HG02678 (cell line): ENCODE measurements at regions not wholly inside any gene's neighbourhood (a gene's known extent, or its start where the extent isn't known, plus 50 kb on each side); places are given as distances from the start of the nearest gene placed in this dataset.
"Not testable (repeated sequence)": the region's sequence is repeated elsewhere in the genome, so short reads cannot be mapped to it uniquely, and the experiment has no call there.

ENCODE experiments used
- ATAC-seq: cut with Tn5 transposase; IDR thresholded peaks from one replicate; pipeline ENCODE4 v1.9.1; 2021; ENCODE audit warnings: mild to moderate bottlenecking, moderate library complexity; ENCODE audit not compliant: unreplicated experiment

DNA sequence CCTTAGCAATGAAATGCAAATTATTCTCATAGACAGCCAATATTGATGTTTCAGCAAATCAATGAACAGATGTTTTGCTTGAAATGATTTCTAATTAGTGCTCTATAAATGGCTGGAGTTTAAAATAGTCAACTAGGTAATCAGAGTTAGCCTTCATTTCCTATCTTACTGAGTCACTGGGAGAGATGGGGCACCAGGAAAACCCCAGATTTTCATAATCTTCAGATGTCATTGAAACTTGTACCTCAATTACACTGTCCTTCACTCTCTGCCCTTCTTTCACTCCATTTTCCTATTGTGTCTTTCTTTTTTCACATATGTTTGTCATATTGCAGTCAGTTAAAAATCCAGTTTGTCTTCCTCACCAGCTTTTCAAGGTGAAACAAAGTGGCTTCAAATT, 92.7 kb downstream of the C12orf75 start:
- ATAC-seq: no peak

DNA sequence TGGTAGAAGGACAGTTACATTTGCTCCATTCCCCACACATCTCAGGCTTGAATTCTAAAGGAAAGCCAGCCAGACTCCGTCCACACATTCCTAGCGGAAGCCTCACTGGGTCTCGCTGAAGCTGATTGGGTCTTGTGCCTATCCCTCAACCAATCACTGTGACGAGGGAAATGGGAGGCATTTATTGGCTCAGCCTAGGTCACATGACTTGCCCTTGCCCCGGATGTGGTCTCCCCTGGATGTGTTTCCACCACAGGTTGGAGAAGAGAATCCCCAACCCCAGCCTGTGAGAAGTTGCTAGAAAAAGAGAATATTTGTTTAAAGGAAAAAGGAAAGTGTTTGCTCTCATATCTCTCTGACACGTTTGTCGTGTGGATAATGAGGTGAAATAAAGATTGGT, 93.4 kb downstream of the C12orf75 start:
- ATAC-seq: no peak

DNA sequence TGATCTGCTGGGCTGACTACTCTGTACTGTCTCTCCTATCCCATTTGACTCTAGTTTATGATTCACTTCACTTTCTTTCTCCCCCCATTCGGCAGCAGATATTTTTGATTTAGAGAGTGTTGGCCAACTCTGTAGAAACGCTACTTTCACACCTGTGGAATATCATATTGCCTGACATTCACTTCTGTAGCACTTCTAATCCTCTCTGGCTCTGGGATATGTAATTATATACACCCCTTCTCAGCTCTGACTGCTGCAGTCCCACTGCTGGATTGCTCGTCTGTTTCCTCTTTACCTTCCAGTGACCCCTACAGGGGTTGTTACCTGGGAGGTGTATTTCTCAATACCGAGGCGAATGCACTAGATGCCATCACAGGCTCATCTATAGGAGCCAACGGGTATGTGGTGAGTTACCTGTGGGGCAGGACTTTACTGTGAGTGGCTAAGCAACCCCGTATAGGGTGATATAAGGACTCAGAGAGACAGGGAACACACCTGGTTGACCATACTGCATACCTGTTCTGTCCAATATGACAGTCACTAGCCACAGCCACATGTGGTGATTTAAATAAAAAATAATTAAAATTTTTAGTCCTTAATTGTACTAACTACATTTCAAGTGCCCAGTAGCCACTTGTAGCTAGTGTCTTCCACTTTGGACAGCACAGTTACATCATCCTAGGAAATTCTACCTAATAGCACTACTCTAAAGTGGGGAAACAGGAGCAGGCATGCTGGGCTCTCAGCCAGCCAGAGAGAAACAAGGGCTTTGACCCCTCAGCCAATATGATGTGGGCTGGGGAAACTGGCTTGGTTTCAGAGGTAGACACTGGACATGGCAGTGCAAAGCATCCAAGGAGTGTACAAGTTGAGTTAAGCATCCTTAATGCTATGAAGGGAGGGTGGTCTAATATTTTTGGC, 95.0 kb downstream of the C12orf75 start:
- no peak for ATAC-seq

DNA sequence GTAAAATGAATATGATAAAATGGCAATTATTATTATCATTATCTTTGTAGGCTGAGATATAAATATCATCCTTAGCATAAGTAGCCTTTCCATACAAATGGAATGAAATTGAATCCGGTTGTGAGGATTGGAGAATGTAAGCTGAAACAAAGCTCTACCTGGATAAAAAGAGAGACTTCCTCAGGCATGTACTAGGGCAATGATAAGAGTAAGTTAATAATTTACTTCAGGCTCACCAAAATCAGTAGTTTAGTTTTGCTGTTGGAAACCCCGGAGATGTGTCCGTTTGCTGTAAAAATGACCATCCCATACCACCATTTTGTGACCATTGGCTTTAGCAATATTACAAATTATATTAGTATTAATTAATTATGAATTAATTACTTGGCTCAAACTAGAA, 96.3 kb downstream of the C12orf75 start:
- no peak for ATAC-seq

DNA sequence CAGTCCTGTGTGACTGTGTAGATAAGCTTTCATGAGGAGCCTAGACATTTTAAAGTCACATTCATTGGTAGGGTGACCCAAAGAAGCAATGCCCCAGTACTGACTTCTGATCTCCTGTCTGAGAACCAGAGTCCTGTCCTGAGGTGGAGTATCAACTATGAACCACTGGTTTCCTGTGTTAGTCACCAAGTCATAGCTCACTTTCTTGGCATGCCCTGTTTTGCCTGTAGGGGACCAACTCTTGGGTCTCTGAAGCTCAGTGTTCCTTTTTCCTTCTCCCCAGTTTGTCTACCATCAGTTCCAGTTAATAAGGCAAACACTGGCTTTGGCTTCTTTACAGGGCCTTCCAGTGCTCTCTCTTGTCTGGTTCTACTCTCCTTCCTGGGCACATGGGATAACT, 97.4 kb downstream of the C12orf75 start:
- no peak for ATAC-seq

DNA sequence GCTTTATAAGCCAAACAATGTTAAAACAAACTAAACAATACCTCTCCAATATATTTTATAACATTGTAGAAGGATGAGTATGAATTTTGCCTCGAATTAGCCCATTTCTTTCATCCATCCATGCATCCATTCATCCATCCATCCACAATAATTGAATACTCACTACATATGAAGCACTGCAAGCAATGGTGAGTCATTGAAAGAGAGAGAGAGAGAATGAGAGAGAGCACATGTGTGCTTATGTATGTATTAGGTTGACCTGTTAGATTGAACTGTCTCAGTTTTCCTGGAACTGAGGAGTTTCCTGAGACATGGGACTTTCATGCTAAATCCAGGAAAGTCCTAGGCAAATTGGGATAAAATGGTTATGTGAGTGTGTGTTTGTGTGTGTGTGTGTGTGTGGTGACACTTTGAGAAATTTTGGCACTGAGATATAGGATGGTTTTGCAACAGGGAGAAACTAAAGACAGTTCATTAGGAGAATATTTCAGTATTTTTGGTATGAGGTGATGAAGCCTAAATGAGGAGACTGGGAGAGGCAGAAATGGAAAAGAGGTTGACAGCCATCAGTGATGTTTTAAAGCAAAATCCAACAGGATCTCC, 98.4 kb downstream of the C12orf75 start:
- no peak for ATAC-seq

DNA sequence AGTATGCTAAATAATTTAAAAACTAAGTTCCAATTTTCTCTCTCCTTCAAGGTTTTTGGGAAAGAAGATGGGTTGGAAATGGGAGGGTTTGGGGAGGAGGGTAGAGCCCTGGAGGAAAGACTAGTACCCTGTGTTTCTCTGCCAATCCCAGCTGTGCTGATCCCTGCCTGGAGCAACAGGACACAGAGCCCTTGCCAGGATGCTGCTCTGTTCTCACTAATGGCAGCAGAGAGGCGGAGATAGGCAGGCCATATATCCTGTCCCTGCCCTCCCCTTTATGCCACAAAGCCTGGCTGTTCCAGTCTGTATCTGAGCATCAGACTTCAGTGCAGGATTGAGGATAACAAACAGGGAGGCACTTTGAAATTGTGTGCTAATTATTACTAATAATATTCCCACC, 99.0 kb downstream of the C12orf75 start:
- ATAC-seq: no peak

DNA sequence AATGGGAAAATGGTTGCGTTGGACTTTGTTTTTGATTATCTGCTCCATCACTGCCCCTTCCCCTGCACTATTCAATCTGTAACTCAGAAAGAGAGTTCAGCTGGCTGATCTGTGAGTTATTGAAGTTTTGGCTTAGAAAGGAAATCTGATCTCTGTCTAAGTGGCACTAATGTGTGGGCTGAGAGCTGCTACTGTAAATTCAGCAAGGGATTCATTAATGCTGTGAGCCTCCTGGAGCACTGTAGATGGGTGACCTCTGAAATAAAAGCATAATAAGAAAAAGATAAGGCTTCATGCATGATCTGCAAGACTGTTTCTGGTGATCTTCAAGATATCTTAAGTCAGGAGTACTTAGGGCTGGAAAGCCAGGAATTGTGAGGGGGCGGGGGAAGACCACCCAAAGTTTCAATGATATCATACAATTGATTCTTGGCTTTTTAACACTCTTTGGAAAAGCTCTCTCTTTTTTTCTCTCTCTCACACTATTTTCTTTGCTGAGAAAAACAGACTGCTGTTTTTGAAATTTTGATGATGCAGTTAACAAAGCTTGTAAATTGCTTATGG, 101.1 kb downstream of the C12orf75 start:
- ATAC-seq: no peak

DNA sequence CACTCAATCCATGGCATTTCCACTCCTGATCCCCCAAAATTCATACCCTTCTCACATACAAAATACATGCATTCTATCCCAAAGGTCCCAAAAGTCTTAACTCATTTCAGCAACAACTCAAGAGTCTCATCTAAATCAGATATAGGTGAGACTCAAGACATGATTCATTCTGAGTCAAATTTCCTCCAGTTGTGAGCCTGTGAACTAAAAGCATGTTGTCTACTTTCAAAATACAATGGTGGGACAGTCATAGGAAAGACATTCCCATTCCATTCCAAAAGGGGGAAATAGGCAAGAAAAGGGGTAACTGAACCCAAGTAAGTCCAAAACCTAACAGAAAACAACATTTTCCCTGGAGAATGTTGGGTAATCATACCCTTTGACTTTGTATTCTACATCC, 103.3 kb downstream of the C12orf75 start:
- no peak for ATAC-seq

DNA sequence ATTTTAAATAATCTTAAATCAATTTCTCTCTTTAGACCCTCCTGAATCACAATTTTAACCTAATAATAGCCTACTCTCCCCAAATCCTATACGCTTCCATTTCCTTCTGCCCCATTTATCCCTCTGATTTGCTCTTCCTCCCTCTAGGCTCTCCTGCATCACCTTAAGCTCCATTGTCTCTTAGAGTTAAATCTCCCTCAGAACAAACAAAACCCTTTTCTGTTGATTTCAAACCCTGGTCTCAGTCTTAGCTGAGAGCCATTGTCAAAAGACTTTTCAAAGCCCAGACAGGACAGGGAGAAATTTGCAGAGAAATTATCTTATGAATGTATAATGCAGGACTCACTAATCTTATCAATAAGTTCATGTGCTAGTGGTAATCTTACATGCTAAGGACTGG, 106.1 kb downstream of the C12orf75 start:
- ATAC-seq: no peak

DNA sequence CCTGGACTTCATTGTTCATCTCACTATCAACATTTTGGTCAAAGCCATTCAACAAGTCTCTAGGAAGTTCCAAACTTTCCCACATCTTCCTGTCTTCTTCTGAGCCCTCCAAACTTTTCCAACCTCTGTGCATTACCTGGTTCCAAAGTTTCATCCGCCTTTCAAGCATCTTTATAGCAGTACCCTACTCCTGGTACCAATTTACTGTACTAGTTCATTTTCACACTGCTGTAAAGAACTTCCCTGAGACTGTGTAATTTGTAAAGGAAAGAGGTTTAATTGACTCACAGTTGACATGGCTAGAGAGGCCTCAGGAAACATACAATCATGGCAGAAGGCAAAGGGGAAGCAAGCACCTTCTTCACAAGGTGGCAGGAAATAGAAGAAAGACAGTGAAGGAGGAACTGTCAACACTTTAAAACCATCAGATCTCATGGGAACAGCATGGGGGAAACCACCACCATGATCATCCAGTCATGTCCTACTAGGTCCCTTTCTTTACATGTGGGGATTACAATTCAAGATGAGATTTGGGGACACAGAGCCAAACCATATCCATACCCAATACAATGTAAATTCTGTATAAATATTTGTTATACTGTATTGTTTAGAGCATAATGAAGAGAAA, 109.7 kb downstream of the C12orf75 start:
- ATAC-seq: no peak

DNA sequence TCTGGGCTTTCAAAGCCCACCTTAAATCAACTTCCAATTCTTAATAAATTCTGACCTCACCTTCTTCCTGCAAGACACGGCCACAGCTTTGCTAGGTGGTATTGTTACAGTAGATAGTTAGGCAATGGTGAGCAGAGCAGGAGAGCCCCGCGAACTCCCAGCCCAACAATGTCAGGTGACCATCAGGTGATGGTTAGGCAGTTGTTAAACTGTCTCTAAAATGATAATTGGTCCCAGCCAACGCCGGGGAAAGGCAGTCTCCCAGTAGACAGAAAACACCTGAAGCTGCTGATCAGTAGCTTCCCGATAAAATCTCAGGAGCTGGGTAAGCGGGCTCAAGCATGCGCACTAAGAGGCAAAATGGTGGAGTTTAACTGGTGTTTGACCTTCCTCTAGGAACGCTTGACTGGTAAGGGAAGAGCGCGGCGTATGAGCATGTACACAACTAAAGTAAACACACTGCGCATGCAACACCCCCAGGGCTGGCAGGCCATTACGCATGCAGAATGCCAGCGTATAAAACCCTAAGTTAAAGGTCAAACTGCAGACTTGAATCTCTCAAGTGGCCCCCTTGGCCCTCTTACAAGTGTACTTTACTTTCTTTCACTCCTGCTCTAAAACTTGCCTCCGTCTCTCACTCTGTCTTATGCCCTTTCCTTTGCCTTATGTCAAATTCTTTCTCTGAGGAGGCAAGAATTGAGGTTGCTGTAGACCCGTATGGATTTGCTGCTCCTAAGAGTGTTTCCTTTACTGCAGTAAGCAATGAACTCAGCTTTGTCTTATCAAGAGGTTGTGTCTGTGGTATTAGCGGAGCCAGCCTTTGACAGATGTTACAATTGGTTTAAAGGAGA, 113.5 kb downstream of the C12orf75 start:
- ATAC-seq: no peak

DNA sequence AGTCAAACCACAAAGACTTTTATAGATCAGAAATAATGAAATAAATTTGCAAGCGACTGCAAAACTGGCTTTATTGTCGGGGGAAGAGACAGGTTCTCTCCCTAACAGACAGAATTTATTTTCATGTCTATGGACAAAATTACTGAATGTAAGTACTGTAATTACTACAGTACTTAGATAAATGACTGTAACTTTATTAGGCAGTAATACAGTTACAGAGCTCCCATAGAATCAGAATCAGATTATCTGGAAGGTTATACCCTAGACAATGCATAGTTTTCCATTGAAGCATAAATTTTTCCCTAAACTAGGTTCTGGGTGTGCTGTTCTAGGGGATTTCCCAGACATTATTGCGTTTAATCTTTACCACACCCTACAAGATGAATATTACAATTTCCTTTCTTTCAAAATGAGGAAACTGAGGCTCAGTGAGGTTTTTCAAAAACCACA, 114.2 kb downstream of the C12orf75 start:
- ATAC-seq: no peak

DNA sequence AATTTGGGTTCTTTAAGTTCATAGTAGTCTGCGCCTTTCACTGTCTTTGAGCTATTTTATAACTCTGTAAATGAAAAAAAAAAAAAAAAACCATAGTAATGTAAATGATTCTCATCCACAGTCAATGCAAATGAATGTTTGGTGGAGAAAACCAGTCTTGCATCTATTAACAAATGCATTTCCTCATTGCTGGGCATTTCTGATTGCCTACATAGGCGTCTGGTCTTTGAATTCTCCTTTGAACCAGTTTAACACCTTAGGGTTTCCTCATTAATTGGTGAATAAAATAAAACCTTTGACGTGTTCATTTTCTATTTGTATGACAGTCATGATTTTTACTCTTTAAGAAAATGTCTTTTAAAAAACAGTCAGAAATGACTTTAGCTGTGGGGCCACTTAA, 114.8 kb downstream of the C12orf75 start:
- no peak for ATAC-seq

DNA sequence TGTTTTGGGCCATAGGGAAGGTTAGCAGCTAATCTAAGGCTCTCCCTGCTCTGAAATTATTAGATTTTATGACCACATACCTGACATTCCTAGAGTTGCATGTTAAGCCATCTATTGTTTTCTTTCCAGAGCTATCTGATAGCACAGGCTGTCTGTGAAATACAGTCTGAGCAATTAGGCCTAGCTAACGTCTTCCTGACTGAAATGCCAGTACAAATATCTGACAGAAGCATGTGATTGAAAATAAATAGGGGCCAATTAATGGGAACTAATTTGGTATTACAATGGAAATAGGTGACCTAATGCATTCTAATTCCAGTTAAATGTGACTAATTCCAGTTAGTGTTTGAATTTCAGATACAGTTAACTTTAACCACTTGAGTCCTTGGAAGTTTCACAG, 115.2 kb downstream of the C12orf75 start:
- no peak for ATAC-seq

DNA sequence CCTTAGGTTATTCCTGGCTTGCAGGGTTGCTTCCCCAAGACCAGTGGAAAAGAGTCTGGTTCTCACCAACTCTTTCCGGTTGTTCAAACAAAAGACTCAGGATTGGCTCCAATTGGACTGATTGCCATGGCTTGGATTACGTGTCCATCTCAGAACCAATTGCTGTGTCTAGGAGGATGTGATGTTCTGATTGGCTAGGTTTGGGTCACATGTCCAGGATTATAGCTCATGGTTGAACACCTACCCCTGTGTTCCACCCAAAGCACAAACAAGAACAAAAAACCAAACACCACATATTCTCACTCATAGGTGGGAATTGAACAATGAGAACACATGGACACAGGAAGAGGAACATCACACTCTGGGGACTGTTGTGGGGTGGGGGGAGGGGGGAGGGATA, 116.0 kb downstream of the C12orf75 start:
- ATAC-seq: not testable (repeated sequence)

DNA sequence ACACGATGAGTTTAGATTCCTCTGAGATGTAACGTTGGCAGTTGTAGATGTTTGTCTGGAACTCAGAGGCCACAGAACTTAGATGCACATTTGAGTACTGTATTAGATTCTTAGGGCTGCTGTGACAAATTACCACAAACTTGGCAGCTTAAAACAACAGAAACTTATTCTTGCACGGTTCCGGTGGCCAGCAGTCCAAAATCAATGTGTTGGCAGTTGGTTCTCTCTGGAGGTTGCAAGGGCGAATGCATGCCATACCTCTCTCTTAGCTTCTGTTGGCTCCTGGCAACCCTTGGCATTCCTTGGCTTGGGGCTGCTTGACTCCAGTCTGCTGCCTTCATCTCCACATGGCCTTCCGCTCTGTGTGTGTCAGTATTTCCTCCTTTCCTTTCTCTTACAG, 118.9 kb downstream of the C12orf75 start:
- no peak for ATAC-seq

DNA sequence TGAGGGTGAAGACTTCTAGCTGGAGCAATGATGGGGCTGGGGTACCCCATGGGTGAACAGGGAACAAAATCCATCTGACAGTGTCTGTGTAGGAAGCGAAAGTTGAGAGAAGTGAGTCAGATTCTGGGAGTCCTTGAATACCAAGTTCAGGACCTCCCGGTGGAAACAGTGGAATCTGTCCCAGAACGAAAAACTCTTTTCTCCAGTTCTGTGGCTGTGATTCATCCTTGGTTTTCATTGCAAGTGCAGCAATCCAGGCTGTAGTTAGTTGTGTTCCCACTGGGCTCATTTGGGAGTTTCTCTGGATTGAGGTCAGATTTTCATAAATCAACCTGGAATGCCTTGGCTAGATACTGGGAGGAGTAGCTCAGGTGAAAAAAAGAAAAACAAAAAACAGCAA, 120.7 kb downstream of the C12orf75 start:
- ATAC-seq: no peak

DNA sequence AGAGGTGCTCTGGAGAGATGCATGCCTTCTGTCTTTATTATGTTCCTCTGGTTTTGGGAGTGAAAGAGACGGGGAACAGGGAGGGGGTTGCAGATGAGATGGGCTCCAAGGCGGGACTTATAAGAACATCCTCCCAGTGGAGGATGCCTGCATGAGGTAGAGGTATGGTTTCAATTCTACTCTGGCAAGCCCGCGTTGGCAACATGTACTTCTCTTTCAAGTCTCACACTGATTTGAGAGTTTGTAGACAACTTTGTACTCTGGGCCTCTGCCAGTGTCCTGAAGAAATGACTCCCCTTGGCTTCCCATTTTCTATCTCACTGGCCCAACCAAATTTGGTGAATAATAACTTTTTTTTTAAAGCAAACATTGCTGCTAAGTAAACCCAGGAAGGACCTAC, 121.3 kb downstream of the C12orf75 start:
- no peak for ATAC-seq

DNA sequence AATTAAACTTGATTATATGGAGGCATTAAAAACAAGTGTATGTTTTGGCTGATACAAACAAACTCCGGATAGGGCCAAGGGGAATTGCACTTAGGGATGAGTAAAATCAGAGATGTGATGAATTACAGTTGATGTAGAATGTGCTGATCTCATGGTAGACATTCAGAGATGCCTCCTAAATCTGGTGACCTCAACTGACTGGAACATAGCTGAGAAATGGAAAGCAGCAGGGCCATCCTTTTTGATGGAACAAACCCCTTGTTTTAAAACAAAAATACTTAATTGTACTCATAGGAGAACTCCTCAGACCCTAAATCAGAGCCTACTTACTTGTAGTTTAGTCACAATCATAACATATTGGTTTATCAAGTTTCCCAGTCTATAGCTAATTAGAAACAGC, 122.8 kb downstream of the C12orf75 start:
- ATAC-seq: no peak

DNA sequence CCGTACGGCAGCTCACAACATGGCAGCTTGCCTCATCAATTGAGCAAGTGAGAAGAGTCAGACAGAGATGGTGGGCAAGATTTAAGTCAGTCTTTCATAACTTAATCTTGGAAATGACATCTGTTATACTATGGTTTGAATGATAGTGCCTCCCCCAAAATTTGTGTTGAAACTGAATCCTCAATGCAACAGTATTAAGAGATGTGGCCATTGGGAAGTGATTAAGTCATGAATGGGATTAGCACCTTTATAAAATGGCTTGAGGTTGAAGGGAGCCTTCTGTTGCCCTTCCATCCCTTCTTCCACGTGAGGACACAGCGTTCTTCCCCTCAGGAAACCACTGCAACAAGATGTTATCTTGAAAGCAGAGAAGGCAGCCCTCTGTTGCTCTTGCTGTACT, 124.2 kb downstream of the C12orf75 start:
- no peak for ATAC-seq
